Keratinocyte (primary cell): ENCODE measurements at regions not wholly inside any gene's neighbourhood (a gene's known extent, or its start where the extent isn't known, plus 50 kb on each side); places are given as distances from the start of the nearest gene placed in this dataset.

Source experiments
- DNase-seq: peaks from one replicate; pipeline ENCODE4 v3.0.0-alpha.2; 2011; ENCODE audit warnings: low read depth, missing footprints, low spot score
- FAIRE-seq: peaks from 2 replicates; lab custom pipeline; 2011; peaks lifted over from hg19 to GRCh38; lab: Jason Lieb, UNC
- H2AFZ ChIP-seq: 2 replicates; pipeline ENCODE4 v1.6.0; 2012; ENCODE audit warnings: low read length, control low read depth, inconsistent platforms; ENCODE audit not compliant: control insufficient read depth
- H3K27ac ChIP-seq: 2 replicates; pipeline ENCODE4 v1.5.1; 2011; ENCODE audit warnings: low read length; ENCODE audit not compliant: control insufficient read depth, insufficient read depth
- H3K27me3 ChIP-seq: 3 replicates; pipeline ENCODE4 v1.6.0; 2011; ENCODE audit warnings: low read length; ENCODE audit not compliant: control insufficient read depth, insufficient read depth; ENCODE audit errors: extremely low read depth
- H3K36me3 ChIP-seq, 2 experiments: 2 replicates in 1 of 2; 3 replicates in 1 of 2; pipeline ENCODE4 v1.5.1; 2011; ENCODE audit warnings: low read length in 2 of 2, mild to moderate bottlenecking in 1 of 2; ENCODE audit not compliant: control insufficient read depth in 2 of 2, insufficient read depth in 2 of 2; ENCODE audit errors: extremely low read depth in 1 of 2
- H3K4me1 ChIP-seq: 3 replicates; pipeline ENCODE4 v1.5.1; 2011; ENCODE audit warnings: low read length; ENCODE audit not compliant: control insufficient read depth, insufficient read depth; ENCODE audit errors: extremely low read depth
- H3K4me2 ChIP-seq: 3 replicates; pipeline ENCODE4 v1.6.0; 2011; ENCODE audit warnings: low read depth, low read length; ENCODE audit not compliant: control insufficient read depth, insufficient read depth; ENCODE audit errors: extremely low read depth
- H3K4me3 ChIP-seq, 3 experiments: fragments of 200-600 bp in 1 of 3; sonication (generic) in 1 of 3; 2 replicates in 2 of 3; 3 replicates in 1 of 3; pipeline ENCODE4 v1.5.1; 2011 to 2016; ENCODE audit warnings: low read length in 3 of 3, mild to moderate bottlenecking in 3 of 3, control low read depth in 2 of 3, inconsistent platforms in 1 of 3, low read depth in 1 of 3, mixed read lengths in 1 of 3, mixed run types in 1 of 3, moderate library complexity in 1 of 3; ENCODE audit not compliant: control insufficient read depth in 2 of 3, insufficient read depth in 2 of 3; ENCODE audit errors: extremely low read depth in 1 of 3
- H3K79me2 ChIP-seq: 2 replicates; pipeline ENCODE4 v1.6.0; 2012; ENCODE audit warnings: low read length; ENCODE audit not compliant: control insufficient read depth, insufficient read depth
- H3K9ac ChIP-seq: 3 replicates; pipeline ENCODE4 v1.6.0; 2011; ENCODE audit warnings: low read length; ENCODE audit not compliant: control insufficient read depth, insufficient read depth; ENCODE audit errors: extremely low read depth
- H3K9me1 ChIP-seq: 3 replicates; pipeline ENCODE4 v1.6.0; 2011; ENCODE audit warnings: low read length; ENCODE audit not compliant: control insufficient read depth, insufficient read depth; ENCODE audit errors: extremely low read depth
- H3K9me3 ChIP-seq: 2 replicates; pipeline ENCODE4 v1.5.1; 2012; ENCODE audit warnings: low read depth, low read length; ENCODE audit not compliant: control insufficient read depth
- H4K20me1 ChIP-seq: 3 replicates; pipeline ENCODE4 v1.6.0; 2011; ENCODE audit warnings: low read length; ENCODE audit not compliant: control insufficient read depth, insufficient read depth; ENCODE audit errors: extremely low read depth
- EZH2 ChIP-seq: IDR thresholded peaks from one replicate; pipeline ENCODE4 v1.6.1; 2012; ENCODE audit warnings: inconsistent platforms, mild to moderate bottlenecking, low read length, moderate library complexity
- dilution Hi-C: fragments of 300-500 bp; cut with MboI; formaldehyde crosslinking; loops from one replicate; pipeline ENCODE4 v1.7.0; 2020; ENCODE audit warnings: low sequenced_read_pairs; ENCODE audit not compliant: extremely low pct_ligation_motif_present
- TF ChIP-seq, protein P1 (sequence below), 3 experiments: IDR thresholded peaks in 1 of 3; conservative IDR thresholded peaks in 1 of 3; optimal IDR thresholded peaks in 1 of 3; 2 replicates in 2 of 3; 3 replicates in 1 of 3; pipeline versions ENCODE3 to v1.5.1; 2011; ENCODE audit warnings: low read length in 3 of 3, mild to moderate bottlenecking in 3 of 3, moderate library complexity in 2 of 3, control low read depth in 1 of 3, inconsistent platforms in 1 of 3; ENCODE audit not compliant: insufficient read depth in 2 of 3; ENCODE audit errors: extremely low read depth in 1 of 3

DNA sequence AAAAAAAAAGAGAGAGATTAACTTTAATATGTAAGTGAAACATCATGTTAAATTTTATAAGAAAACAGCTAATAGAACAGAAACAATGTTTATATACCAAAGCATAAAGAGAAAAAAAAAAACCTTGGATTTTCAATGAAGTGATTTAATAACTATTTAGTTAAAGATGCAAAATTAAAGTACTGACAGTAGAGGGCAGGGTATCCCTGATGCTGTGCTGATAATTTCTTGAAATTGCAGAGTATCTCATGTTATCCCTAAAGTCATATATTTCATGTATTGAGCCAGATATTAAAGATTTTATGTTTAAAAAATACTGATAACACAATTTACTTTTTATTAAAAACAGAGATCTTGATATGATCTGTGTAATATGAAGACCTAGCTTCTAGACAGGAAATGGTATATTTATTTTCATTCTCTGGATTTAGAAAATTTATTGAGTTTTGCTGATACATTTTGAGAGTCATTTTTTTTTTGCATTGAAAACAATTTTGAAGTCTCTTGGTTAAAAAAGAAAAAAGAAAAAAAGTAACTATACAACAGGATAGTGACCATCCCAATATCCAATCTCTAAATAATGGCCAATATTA, 273.2 kb downstream of the USP25 start:
- dilution Hi-C loops = no loop called here
- TF ChIP-seq EZH2 = no peak
- TF ChIP-seq, protein P1, sequence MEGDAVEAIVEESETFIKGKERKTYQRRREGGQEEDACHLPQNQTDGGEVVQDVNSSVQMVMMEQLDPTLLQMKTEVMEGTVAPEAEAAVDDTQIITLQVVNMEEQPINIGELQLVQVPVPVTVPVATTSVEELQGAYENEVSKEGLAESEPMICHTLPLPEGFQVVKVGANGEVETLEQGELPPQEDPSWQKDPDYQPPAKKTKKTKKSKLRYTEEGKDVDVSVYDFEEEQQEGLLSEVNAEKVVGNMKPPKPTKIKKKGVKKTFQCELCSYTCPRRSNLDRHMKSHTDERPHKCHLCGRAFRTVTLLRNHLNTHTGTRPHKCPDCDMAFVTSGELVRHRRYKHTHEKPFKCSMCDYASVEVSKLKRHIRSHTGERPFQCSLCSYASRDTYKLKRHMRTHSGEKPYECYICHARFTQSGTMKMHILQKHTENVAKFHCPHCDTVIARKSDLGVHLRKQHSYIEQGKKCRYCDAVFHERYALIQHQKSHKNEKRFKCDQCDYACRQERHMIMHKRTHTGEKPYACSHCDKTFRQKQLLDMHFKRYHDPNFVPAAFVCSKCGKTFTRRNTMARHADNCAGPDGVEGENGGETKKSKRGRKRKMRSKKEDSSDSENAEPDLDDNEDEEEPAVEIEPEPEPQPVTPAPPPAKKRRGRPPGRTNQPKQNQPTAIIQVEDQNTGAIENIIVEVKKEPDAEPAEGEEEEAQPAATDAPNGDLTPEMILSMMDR (optimal IDR thresholded peaks at IDR 0.05 in 1 of 3, IDR thresholded peaks at IDR 0.05 in 1 of 3, conservative IDR thresholded peaks at IDR 0.05 in 1 of 3; ENCODE audit: extremely low read depth in 1 of 3, insufficient read depth in 2 of 3, low read length in 3 of 3) = no peak
- H4K20me1 ChIP-seq = no peaks in the 10 kb centered on the region
- H3K4me3 ChIP-seq = no peak overlapping the region
- H2AFZ ChIP-seq = no peak overlapping the region
- no peaks in the 10 kb centered on the region for H3K79me2 ChIP-seq
- H3K9ac ChIP-seq = no peak overlapping the region
- no peak for DNase-seq
- H3K27me3 ChIP-seq = no peaks in the 10 kb centered on the region
- FAIRE-seq = no peak
- no peaks in the 10 kb centered on the region for H3K9me3 ChIP-seq
- H3K9me1 ChIP-seq = no peaks in the 10 kb centered on the region
- no peak overlapping the region for H3K4me2 ChIP-seq
- no peaks in the 10 kb centered on the region for H3K4me1 ChIP-seq
- no peaks in the 10 kb centered on the region for H3K36me3 ChIP-seq
- no peak overlapping the region for H3K27ac ChIP-seq

DNA sequence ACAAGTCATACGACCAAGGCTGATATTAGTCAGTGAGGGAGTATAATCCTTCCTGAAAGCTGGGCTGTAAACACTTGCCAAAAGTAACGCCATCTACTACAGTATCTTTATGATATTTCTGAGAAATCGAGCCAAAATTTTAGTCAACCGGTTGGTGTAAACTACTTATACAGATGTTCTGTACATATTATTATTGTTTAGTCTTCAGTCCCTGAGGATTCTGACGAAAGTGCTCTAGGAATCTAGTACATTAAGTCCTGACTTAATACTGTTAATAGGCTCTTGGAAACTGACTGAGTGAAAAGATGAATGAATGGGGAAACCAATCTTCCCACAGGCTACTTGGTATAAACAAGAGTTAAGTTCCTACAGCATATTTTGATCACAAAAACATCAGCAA, 274.3 kb downstream of the USP25 start:
- dilution Hi-C loops = no loop called here
- Histone ChIP-seq H3K9me1 (no peaks in the 10 kb centered on the region), H3K4me1 (no peaks in the 10 kb centered on the region), H3K4me2 (no peak overlapping the region), H2AFZ (no peak overlapping the region), H3K27me3 (no peaks in the 10 kb centered on the region), H3K27ac (no peak overlapping the region), H3K4me3 (no peak overlapping the region), H3K9me3 (no peaks in the 10 kb centered on the region), H3K9ac (no peak overlapping the region), H4K20me1 (no peaks in the 10 kb centered on the region), H3K36me3 (no peaks in the 10 kb centered on the region), H3K79me2 (no peaks in the 10 kb centered on the region)
- FAIRE-seq (no peak), DNase-seq (no peak)
- TF ChIP-seq, protein P1 (optimal IDR thresholded peaks at IDR 0.05 in 1 of 3, IDR thresholded peaks at IDR 0.05 in 1 of 3, conservative IDR thresholded peaks at IDR 0.05 in 1 of 3; ENCODE audit: extremely low read depth in 1 of 3, insufficient read depth in 2 of 3, low read length in 3 of 3) = no peak
- TF ChIP-seq EZH2 = no peak
